ENCODE measurements at regions not wholly inside any gene's neighbourhood (a gene's known extent, or its start where the extent isn't known, plus 50 kb on each side); places are given as distances from the start of the nearest gene placed in this dataset.

GRCh38 chr2:77652499-77652898, 130.3 kb upstream of the LRRTM4 start:
- no peak overlapping the region for H4K91ac ChIP-seq (ENCODE audit: insufficient read length, low read depth, low read length)
- no peak overlapping the region for H2AK5ac ChIP-seq (ENCODE audit: insufficient read length, low read length)
- H2BK15ac ChIP-seq (ENCODE audit: low read depth, low read length) = no peak overlapping the region
- H3K9me3 ChIP-seq (ENCODE audit: control insufficient read depth, low read depth, low read length) = no peaks in the 10 kb centered on the region
- H3K79me2 ChIP-seq (ENCODE audit: insufficient read depth, low read length) = no peaks in the 10 kb centered on the region
- no peaks in the 10 kb centered on the region for H3K79me1 ChIP-seq (ENCODE audit: insufficient read depth, low read depth, low read length, poor library complexity, severe bottlenecking)
- H3K9ac ChIP-seq (ENCODE audit: extremely low read depth, insufficient read length, low read length) = no peak overlapping the region
- no peak overlapping the region for H3K23ac ChIP-seq (ENCODE audit: insufficient read length, low read depth, low read length)
- no peak overlapping the region for H3K27ac ChIP-seq (ENCODE audit: insufficient read length, low read depth, low read length)
- H3K4me1 ChIP-seq (ENCODE audit: insufficient read depth, low read length) = no peaks in the 10 kb centered on the region
- H3T11ph ChIP-seq (ENCODE audit: low read length) = no peak overlapping the region
- Mint-ChIP-seq H3K9me3 (no peaks in the 10 kb centered on the region; a peak in 2 of 5 replicates), H3K27me3 (ENCODE audit: low read depth) (no peaks in the 10 kb centered on the region), H3K4me1 (no peaks in the 10 kb centered on the region), H3K36me3 (ENCODE audit: insufficient read depth in 1 of 3, low read depth in 3 of 3) (peaks cover 0 to 3% (median 0%) of the 10 kb centered on the region in 3 experiments; a peak in 2 of 7 replicates), H3K27ac (no peak overlapping the region), H3K4me3 (no peak overlapping the region)
- no peak overlapping the region for H2BK5ac ChIP-seq (ENCODE audit: insufficient read length, low read length)
- no peak overlapping the region for H3K4ac ChIP-seq (ENCODE audit: low read depth, low read length)
- DNase-seq = no peak
- H2AFZ ChIP-seq (ENCODE audit: low read length) = no peak overlapping the region
- H3K14ac ChIP-seq (ENCODE audit: insufficient read depth, low read length) = no peak overlapping the region
- no peaks in the 10 kb centered on the region for H3K27me3 ChIP-seq (ENCODE audit: insufficient read depth, low read length)
- no peak overlapping the region for H2BK20ac ChIP-seq (ENCODE audit: low read depth, low read length, poor library complexity, severe bottlenecking)
- no peak overlapping the region for H3K18ac ChIP-seq (ENCODE audit: insufficient read length, low read depth, low read length)
- no peaks in the 10 kb centered on the region for H3K23me2 ChIP-seq (ENCODE audit: insufficient read length, low read depth, low read length, poor library complexity, severe bottlenecking)
- TF ChIP-seq CTCF (conservative IDR thresholded peaks at IDR 0.05) = no peak
- no peak overlapping the region for H3K4me2 ChIP-seq (ENCODE audit: insufficient read depth, insufficient read length, low read length)
- H3K56ac ChIP-seq (ENCODE audit: insufficient read length, low read depth, low read length) = no peak overlapping the region
- no peaks in the 10 kb centered on the region for H4K20me1 ChIP-seq (ENCODE audit: control insufficient read depth, insufficient read depth, insufficient read length)
- H2BK120ac ChIP-seq (ENCODE audit: low read depth, low read length, poor library complexity, severe bottlenecking) = no peak overlapping the region
- no peak overlapping the region for H2BK12ac ChIP-seq (ENCODE audit: insufficient read length, low read depth, low read length)
- no peak overlapping the region for H4K5ac ChIP-seq (ENCODE audit: insufficient read length, low read depth, low read length)
- no peak overlapping the region for H4K8ac ChIP-seq (replicated peaks; ENCODE audit: insufficient read length, low read depth, low read length)
- WGBS (ENCODE audit: extremely low coverage, insufficient read length, low lambda C conversion rate) = no CpG with 5 or more reads among the region's 2 CpGs

Measured in H9 (cell line).